CD14-positive monocyte (primary cell): ENCODE measurements at regions not wholly inside any gene's neighbourhood (a gene's known extent, or its start where the extent isn't known, plus 50 kb on each side); places are given as distances from the start of the nearest gene placed in this dataset.

Experiments
- DNase-seq, 3 donors: peaks; one replicate each; pipeline ENCODE4 v3.0.0-alpha.2; 2011 to 2022
- H2AFZ ChIP-seq: 2 replicates; pipeline ENCODE4 v1.6.0; 2012; ENCODE audit warnings: mild to moderate bottlenecking, low read depth, low read length, inconsistent platforms; ENCODE audit not compliant: insufficient read depth, poor library complexity, severe bottlenecking
- H3K27ac ChIP-seq, 2 donors: 1 replicate in 1 of 2; 2 replicates in 1 of 2; pipeline ENCODE4 v1.5.1; 2012 to 2013; ENCODE audit warnings: low read length in 2 of 2, control low read depth in 1 of 2, inconsistent platforms in 1 of 2, low read depth in 1 of 2, mild to moderate bottlenecking in 1 of 2
- H3K27me3 ChIP-seq, 2 donors: one replicate each; pipeline versions ENCODE4 v1.6.0 to v1.6.1; 2011 to 2013; ENCODE audit warnings: low read length in 2 of 2; ENCODE audit not compliant: control insufficient read depth in 2 of 2, insufficient read depth in 2 of 2
- H3K36me3 ChIP-seq, 2 donors: replicated peaks in 1 of 2; 1 replicate in 1 of 2; 2 replicates in 1 of 2; pipeline versions ENCODE4 v1.5.1 to v1.6.1; 2012 to 2013; ENCODE audit warnings: low read length in 2 of 2, control low read depth in 1 of 2, inconsistent platforms in 1 of 2, mild to moderate bottlenecking in 1 of 2; ENCODE audit not compliant: insufficient read depth in 2 of 2, control insufficient read depth in 1 of 2
- H3K4me1 ChIP-seq, 2 donors: 1 replicate in 1 of 2; 2 replicates in 1 of 2; pipeline versions ENCODE4 v1.5.1 to v1.6.1; 2012 to 2013; ENCODE audit warnings: low read length in 2 of 2, control low read depth in 1 of 2, inconsistent platforms in 1 of 2, mild to moderate bottlenecking in 1 of 2, moderate library complexity in 1 of 2; ENCODE audit not compliant: insufficient read depth in 2 of 2, control insufficient read depth in 1 of 2
- H3K4me2 ChIP-seq: replicated peaks from 2 replicates; pipeline ENCODE3; 2012; ENCODE audit warnings: low read length, moderate library complexity, mild to moderate bottlenecking; ENCODE audit not compliant: poor library complexity, severe bottlenecking; ENCODE audit errors: extremely low read depth
- H3K4me3 ChIP-seq, 3 experiments: fragments of 200-600 bp in 1 of 3; sonication (generic) in 1 of 3; replicated peaks in 1 of 3; 1 replicate in 2 of 3; 2 replicates in 1 of 3; pipeline ENCODE4 v1.5.1; 2011 to 2013; ENCODE audit warnings: low read length in 3 of 3, mild to moderate bottlenecking in 3 of 3, control low read depth in 2 of 3, low read depth in 2 of 3, inconsistent platforms in 1 of 3, moderate library complexity in 1 of 3
- H3K79me2 ChIP-seq: 2 replicates; pipeline ENCODE4 v1.6.0; 2012; ENCODE audit warnings: mild to moderate bottlenecking, control low read depth, inconsistent platforms, low read length, moderate library complexity; ENCODE audit not compliant: insufficient read depth
- H3K9ac ChIP-seq: 2 replicates; pipeline ENCODE4 v1.6.0; 2017; ENCODE audit warnings: low read length, mild to moderate bottlenecking; ENCODE audit not compliant: insufficient read depth, poor library complexity, severe bottlenecking
- H3K9me3 ChIP-seq, 2 donors: replicated peaks in 1 of 2; 1 replicate in 1 of 2; 2 replicates in 1 of 2; pipeline versions ENCODE4 v1.5.1 to v1.6.1; 2012 to 2013; ENCODE audit warnings: low read length in 2 of 2, control low read depth in 1 of 2; ENCODE audit not compliant: control insufficient read depth in 1 of 2, insufficient read depth in 1 of 2
- H4K20me1 ChIP-seq: 2 replicates; pipeline ENCODE4 v1.6.0; 2012; ENCODE audit warnings: mild to moderate bottlenecking, low read length, control low read depth, moderate library complexity; ENCODE audit not compliant: insufficient read depth
- H3K27ac Mint-ChIP-seq, 7 donors: one replicate each; pipeline ENCODE4 v1.8.0; 2020; ENCODE audit warnings: mild to moderate bottlenecking in 7 of 7, mixed read lengths in 7 of 7, moderate library complexity in 6 of 7, inconsistent platforms in 2 of 7
- H3K27me3 Mint-ChIP-seq, 3 donors: one replicate each; pipeline ENCODE4 v1.8.0; 2021 to 2022; ENCODE audit warnings: low read depth in 3 of 3, mild to moderate bottlenecking in 3 of 3, mixed read lengths in 3 of 3, moderate library complexity in 3 of 3, inconsistent platforms in 1 of 3
- H3K36me3 Mint-ChIP-seq, 2 donors: one replicate each; pipeline ENCODE4 v1.8.0; 2020; ENCODE audit warnings: mixed read lengths in 2 of 2, inconsistent platforms in 1 of 2, mild to moderate bottlenecking in 1 of 2
- H3K4me1 Mint-ChIP-seq: one replicate; pipeline ENCODE4 v1.8.0; 2020; ENCODE audit warnings: mild to moderate bottlenecking, mixed read lengths
- H3K4me3 Mint-ChIP-seq, 2 donors: one replicate each; pipeline ENCODE4 v1.8.0; 2020; ENCODE audit warnings: mild to moderate bottlenecking in 2 of 2, mixed read lengths in 2 of 2, moderate library complexity in 1 of 2
- H3K9me3 Mint-ChIP-seq, 7 donors: one replicate each; pipeline ENCODE4 v1.8.0; 2020 to 2022; ENCODE audit warnings: mixed read lengths in 7 of 7, mild to moderate bottlenecking in 6 of 7, moderate library complexity in 6 of 7, inconsistent platforms in 2 of 7
- CTCF ChIP-seq: fragments of 200-600 bp; IDR thresholded peaks from one replicate; pipeline ENCODE4 v1.8.0; 2022; ENCODE audit warnings: antibody characterized with exemption, mild to moderate bottlenecking
- WGBS: methylation state at CpG from one replicate; pipeline ENCODE4 v1.1.5; 2013; ENCODE audit warnings: missing lambda C conversion rate; ENCODE audit not compliant: insufficient coverage; 5-methylcytosine and 5-hydroxymethylcytosine counted together
- intact Hi-C, 2 donors: fragments of 100-400 bp; cut with micrococcal nuclease; formaldehyde crosslinking; loops; one replicate each; pipeline versions ENCODE4 v1.15.0 to v1.15.1; 2023

GRCh38 chr14:100424504-100425428 lies 101.6 kb downstream of the SLC25A47 start:
- peaks cover 34% of the 10 kb centered on the region for H3K4me1 Mint-ChIP-seq
- no peak for TF ChIP-seq CTCF
- Histone ChIP-seq H3K9ac (no peak overlapping the region), H3K9me3 (no peaks in the 10 kb centered on the region), H2AFZ (no peak overlapping the region), H3K4me2 (no peak overlapping the region), H3K27me3 (no peaks in the 10 kb centered on the region), H3K4me3 (no peak overlapping the region), H3K79me2 (no peaks in the 10 kb centered on the region), H4K20me1 (peaks cover 9% of the 10 kb centered on the region), H3K4me1 (peaks cover 21 to 32% of the 10 kb centered on the region in 2 donors), H3K36me3 (no peaks in the 10 kb centered on the region), H3K27ac (peak overlapping the region; percentile 31 to 67)
- H3K27ac Mint-ChIP-seq = peak overlapping the region; percentile 41 to 97 (median 93)
- no peaks in the 10 kb centered on the region for H3K9me3 Mint-ChIP-seq
- H3K36me3 Mint-ChIP-seq = peaks cover 12 to 14% of the 10 kb centered on the region in 2 donors
- intact Hi-C loops = no loop called here
- DNase-seq = peak; percentile 69 to 80 (median 72)
- WGBS = 72% methylated on average over 5 of the region's 6 CpGs
- H3K27me3 Mint-ChIP-seq = peaks cover 0 to 4% (median 0%) of the 10 kb centered on the region in 3 donors
- no peak overlapping the region for H3K4me3 Mint-ChIP-seq

GRCh38 chr14:100425429-100425827 lies 102.3 kb downstream of the SLC25A47 start:
- peaks cover 34% of the 10 kb centered on the region for H3K4me1 Mint-ChIP-seq
- H3K4me2 ChIP-seq = no peak overlapping the region
- H3K79me2 ChIP-seq = no peaks in the 10 kb centered on the region
- no peak for TF ChIP-seq CTCF
- H4K20me1 ChIP-seq = peaks cover 6% of the 10 kb centered on the region
- peak overlapping the region; percentile 31 to 67 for H3K27ac ChIP-seq
- peaks cover 0 to 4% (median 0%) of the 10 kb centered on the region in 3 donors for H3K27me3 Mint-ChIP-seq
- H3K9ac ChIP-seq = no peak overlapping the region
- H3K4me3 ChIP-seq = no peak overlapping the region
- intact Hi-C loops = no loop called here
- H3K27ac Mint-ChIP-seq = peak overlapping the region; percentile 26 to 97 (median 83)
- H3K27me3 ChIP-seq = no peaks in the 10 kb centered on the region
- H3K4me3 Mint-ChIP-seq = no peak overlapping the region
- no peak overlapping the region for H2AFZ ChIP-seq
- 96% methylated on average over 4 of the region's 7 CpGs for WGBS
- no peaks in the 10 kb centered on the region for H3K9me3 Mint-ChIP-seq
- no peaks in the 10 kb centered on the region for H3K9me3 ChIP-seq
- H3K36me3 ChIP-seq = no peaks in the 10 kb centered on the region
- peaks cover 14 to 17% of the 10 kb centered on the region in 2 donors for H3K36me3 Mint-ChIP-seq
- no peak for DNase-seq
- H3K4me1 ChIP-seq = peaks cover 21 to 32% of the 10 kb centered on the region in 2 donors
